Activated CD8-positive, alpha-beta T cell treated with anti-CD3 and anti-CD28 coated beads, Interleukin-2, amount 10 ng/mL, durations not matched to agents 7 days and 5 days (primary cell): ENCODE measurements at regions not wholly inside any gene's neighbourhood (a gene's known extent, or its start where the extent isn't known, plus 50 kb on each side); places are given as distances from the start of the nearest gene placed in this dataset.

ENCODE experiments used
- ATAC-seq: fragments of 150-1000 bp; cut with Tn5 transposase; one replicate; pipeline ENCODE4 v1.10.0; 2021; ENCODE audit warnings: moderate library complexity
- CTCF ChIA-PET: fragments of 350-600 bp; sonication (Branson Sonifier 250); formaldehyde crosslinking; loops from one replicate; lab custom pipeline; 2021; ENCODE audit warnings: antibody characterized with exemption; lab: Charles Lee
- POLR2A ChIA-PET: fragments of 350-600 bp; sonication (Branson Sonifier 250); formaldehyde crosslinking; loops from one replicate; lab custom pipeline; 2021; ENCODE audit warnings: antibody characterized with exemption; lab: Charles Lee
- DNase-seq: peaks from one replicate; pipeline ENCODE4 v3.0.0-alpha.2; 2020
- H3K27ac Mint-ChIP-seq: one replicate; pipeline ENCODE4 v1.8.0; 2021; ENCODE audit warnings: mild to moderate bottlenecking, mixed read lengths
- H3K27me3 Mint-ChIP-seq: one replicate; pipeline ENCODE4 v1.8.0; 2021; ENCODE audit warnings: low read depth, mixed read lengths
- H3K36me3 Mint-ChIP-seq: one replicate; pipeline ENCODE4 v1.8.0; 2021; ENCODE audit warnings: low read depth, mixed read lengths
- H3K4me1 Mint-ChIP-seq: one replicate; pipeline ENCODE4 v1.8.0; 2021; ENCODE audit warnings: low read depth, mixed read lengths
- H3K4me3 Mint-ChIP-seq: one replicate; pipeline ENCODE4 v1.8.0; 2021; ENCODE audit warnings: mild to moderate bottlenecking, mixed read lengths
- H3K9me3 Mint-ChIP-seq: one replicate; pipeline ENCODE4 v1.8.0; 2022; ENCODE audit warnings: mixed read lengths; ENCODE audit not compliant: insufficient read depth

DNA sequence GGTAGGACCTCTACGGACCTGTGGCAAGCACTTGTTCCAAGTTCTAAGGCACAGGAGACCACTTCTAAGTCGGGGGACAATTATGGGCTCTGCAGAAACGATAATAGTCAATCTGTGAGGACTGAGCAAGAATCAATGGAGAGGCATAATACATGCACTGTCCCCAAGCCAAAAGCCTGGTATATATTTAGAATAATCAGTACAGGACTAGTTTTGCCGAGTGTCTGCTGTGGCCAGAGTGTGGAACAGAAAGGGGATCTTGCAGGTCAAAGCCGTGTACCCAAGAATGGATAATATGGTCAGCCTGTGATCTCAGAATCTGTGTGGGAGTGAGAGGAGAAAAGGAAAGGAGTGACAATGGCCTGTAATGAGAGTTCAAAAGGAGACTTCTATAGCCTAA lies 80.2 kb upstream of the GNAO1 start:
- Mint-ChIP-seq H3K27me3 (peaks cover 27% of the 10 kb centered on the region), H3K4me1 (no peaks in the 10 kb centered on the region), H3K9me3 (no peaks in the 10 kb centered on the region), H3K27ac (no peak overlapping the region), H3K4me3 (no peak overlapping the region), H3K36me3 (no peaks in the 10 kb centered on the region)
- ATAC-seq (no peak), DNase-seq (no peak)
- CTCF ChIA-PET, result no interaction called here
- POLR2A ChIA-PET, result interaction anchor here (0.7 kb wide), 1 partner anchor 94 kb away, joined by 4 read pairs; no protein-coding TSS in a partner anchor

DNA sequence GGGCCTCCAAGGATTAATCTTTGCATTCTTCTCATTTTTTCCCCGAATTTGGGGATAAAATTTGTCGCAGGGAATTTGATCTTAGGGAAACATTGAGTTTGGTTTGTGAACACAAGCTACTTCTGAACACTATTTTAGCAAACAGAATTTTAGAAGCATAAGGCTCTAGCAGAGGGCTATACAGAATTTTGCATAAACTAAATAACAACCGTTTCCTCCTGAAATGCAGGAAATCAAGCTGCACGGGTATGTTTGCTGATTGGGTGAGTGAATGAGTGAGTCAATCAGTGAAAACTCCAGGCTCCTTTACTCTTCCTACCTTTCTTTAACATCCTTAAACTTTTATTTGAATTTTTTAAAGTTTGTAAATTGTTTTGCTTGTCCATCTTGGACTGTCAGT lies 81.3 kb upstream of the GNAO1 start:
- Mint-ChIP-seq H3K27me3 (peaks cover 26% of the 10 kb centered on the region), H3K36me3 (no peaks in the 10 kb centered on the region), H3K27ac (no peak overlapping the region), H3K9me3 (no peaks in the 10 kb centered on the region), H3K4me3 (no peak overlapping the region), H3K4me1 (no peaks in the 10 kb centered on the region)
- ATAC-seq, result no peak
- ChIA-PET POLR2A (no interaction called here), CTCF (no interaction called here)
- DNase-seq, result no peak

DNA sequence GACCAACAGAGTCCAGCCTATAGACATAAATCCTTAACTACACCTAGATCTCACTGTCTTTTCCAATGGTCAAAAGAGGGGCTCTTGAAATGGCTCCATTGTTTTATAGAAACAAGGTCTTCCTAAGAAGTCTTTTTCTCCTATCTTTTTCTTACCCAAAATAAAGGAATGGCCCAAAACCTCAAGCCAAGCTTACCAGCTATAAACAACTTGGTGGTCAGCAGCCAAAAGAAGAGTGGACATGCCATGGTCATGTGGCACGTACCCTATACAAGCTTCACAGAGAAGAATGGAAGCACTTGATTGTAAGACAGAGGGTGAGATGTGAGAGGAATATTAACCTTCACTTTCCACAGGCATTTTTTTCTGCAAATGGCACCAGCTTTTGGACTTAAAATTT lies 82.1 kb upstream of the GNAO1 start:
- ChIA-PET POLR2A (interaction anchor here (0.6 kb wide), 1 partner anchor 152 kb away, joined by 3 read pairs; no protein-coding TSS in a partner anchor), CTCF (interaction anchor here (1.0 kb wide), 1 partner anchor 94 kb away, joined by 3 read pairs; no protein-coding TSS in a partner anchor)
- Mint-ChIP-seq H3K36me3 (no peaks in the 10 kb centered on the region), H3K4me3 (no peak overlapping the region), H3K27ac (no peak overlapping the region), H3K4me1 (no peaks in the 10 kb centered on the region), H3K9me3 (no peaks in the 10 kb centered on the region), H3K27me3 (peaks cover 26% of the 10 kb centered on the region)
- no peak for ATAC-seq
- no peak for DNase-seq

DNA sequence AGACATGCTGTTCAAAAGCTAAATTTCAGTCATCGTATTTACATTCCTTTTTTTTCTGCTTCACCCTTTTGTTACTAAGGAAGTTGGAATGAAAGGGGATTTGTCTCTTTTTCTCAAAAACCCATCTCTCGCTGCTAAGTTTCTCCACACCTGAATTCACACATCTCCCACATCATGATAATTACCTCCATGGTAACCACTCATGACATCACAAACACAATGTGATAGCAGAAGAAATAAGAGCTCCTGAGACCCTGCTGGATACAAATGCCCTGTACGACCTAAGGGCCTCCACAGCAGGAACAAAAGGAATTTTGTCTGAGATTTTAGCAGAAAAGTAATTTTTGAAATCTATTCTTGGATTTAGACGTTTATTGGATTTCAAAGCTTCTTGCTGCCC lies 82.6 kb upstream of the GNAO1 start:
- Mint-ChIP-seq H3K4me3 (no peak overlapping the region), H3K4me1 (no peaks in the 10 kb centered on the region), H3K27ac (no peak overlapping the region), H3K27me3 (peaks cover 22% of the 10 kb centered on the region), H3K36me3 (no peaks in the 10 kb centered on the region), H3K9me3 (no peaks in the 10 kb centered on the region)
- DNase-seq (no peak), ATAC-seq (no peak)
- ChIA-PET CTCF (interaction anchor here (0.8 to 1.0 kb wide), 2 partner anchors 94 to 210 kb away, joined by 3 read pairs; no protein-coding TSS in a partner anchor), POLR2A (interaction anchor here (0.6 kb wide), 1 partner anchor 153 kb away, joined by 3 read pairs; no protein-coding TSS in a partner anchor)

DNA sequence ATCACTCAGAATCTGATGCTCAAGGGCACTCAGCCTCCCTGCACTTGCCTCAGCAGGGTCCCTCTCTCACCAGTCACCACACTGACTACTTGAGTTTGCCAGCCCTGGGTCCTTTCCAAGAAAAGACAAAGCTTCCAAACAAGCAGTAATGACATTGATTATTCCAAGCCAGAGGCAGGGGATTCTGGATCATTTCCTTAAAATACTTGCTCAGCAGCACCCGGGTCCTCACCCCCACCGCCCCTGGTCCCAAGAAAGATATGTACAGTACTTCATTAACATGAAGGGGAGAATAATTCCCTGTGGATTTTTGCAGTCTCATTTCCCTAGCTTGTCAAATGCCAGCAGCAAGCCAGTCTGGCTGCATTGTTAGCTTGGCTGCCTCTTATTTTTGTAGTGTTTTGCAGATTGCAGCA lies 83.2 kb upstream of the GNAO1 start:
- CTCF ChIA-PET, result interaction anchor here (0.8 kb wide), 1 partner anchor 210 kb away, joined by 3 read pairs; no protein-coding TSS in a partner anchor
- ATAC-seq, result no peak

DNA sequence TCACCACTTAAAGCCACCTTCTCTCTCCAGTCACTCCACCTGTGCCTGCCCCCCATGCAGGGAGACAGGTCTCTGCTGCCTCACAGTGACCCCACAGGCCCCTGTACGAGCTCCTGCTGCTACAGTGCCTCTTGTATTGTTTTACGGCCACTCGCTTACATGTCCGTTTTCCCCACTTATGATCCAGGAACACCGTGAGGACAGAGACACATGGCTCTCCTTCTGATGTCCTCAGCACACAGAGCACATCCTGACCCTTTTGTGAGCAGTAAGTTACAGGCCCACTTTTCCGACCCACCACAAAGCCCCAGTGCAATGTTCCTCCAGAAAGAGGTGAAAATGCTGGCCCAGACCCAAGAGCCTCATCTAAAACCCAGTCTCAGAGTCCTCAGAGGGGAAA lies 84.8 kb upstream of the GNAO1 start:
- peaks cover 19% of the 10 kb centered on the region for H3K27me3 Mint-ChIP-seq
- H3K4me3 Mint-ChIP-seq, result no peak overlapping the region
- ChIA-PET POLR2A (no interaction called here), CTCF (no interaction called here)
- ATAC-seq (no peak), DNase-seq (no peak)
- no peaks in the 10 kb centered on the region for H3K9me3 Mint-ChIP-seq
- no peaks in the 10 kb centered on the region for H3K4me1 Mint-ChIP-seq
- H3K27ac Mint-ChIP-seq, result no peak overlapping the region
- no peaks in the 10 kb centered on the region for H3K36me3 Mint-ChIP-seq

More for the DNA sequence above, 83.2 kb upstream of the GNAO1 start:
- no peaks in the 10 kb centered on the region for H3K4me1 Mint-ChIP-seq
- POLR2A ChIA-PET, result no interaction called here
- H3K27me3 Mint-ChIP-seq, result peaks cover 22% of the 10 kb centered on the region
- DNase-seq, result no peak
- H3K27ac Mint-ChIP-seq, result no peak overlapping the region
- no peaks in the 10 kb centered on the region for H3K9me3 Mint-ChIP-seq
- no peak overlapping the region for H3K4me3 Mint-ChIP-seq
- no peaks in the 10 kb centered on the region for H3K36me3 Mint-ChIP-seq

DNA sequence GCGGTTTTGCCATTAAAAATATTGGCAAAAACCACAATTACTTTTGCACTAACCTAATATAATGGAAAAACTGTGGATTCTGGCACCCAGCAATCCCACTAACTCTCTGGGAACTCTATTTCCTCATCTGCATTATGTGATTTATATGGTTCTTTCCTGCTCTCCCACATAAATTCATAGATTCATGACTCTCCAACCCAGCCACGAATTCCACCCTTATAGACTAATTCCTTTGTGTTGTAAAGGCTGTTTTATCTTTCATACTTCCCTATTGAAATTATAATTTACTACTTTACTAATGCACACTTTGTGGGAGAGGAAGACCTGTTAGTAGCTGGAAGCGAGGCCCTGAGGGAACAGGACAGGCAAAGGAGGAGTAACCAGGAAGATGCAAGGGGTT lies 88.4 kb upstream of the GNAO1 start:
- no peaks in the 10 kb centered on the region for H3K36me3 Mint-ChIP-seq
- ATAC-seq, result no peak
- DNase-seq, result no peak
- no peaks in the 10 kb centered on the region for H3K4me1 Mint-ChIP-seq
- H3K9me3 Mint-ChIP-seq, result no peaks in the 10 kb centered on the region
- no peak overlapping the region for H3K27ac Mint-ChIP-seq
- ChIA-PET CTCF (no interaction called here), POLR2A (no interaction called here)
- peaks cover 24% of the 10 kb centered on the region for H3K27me3 Mint-ChIP-seq
- H3K4me3 Mint-ChIP-seq, result no peak overlapping the region

DNA sequence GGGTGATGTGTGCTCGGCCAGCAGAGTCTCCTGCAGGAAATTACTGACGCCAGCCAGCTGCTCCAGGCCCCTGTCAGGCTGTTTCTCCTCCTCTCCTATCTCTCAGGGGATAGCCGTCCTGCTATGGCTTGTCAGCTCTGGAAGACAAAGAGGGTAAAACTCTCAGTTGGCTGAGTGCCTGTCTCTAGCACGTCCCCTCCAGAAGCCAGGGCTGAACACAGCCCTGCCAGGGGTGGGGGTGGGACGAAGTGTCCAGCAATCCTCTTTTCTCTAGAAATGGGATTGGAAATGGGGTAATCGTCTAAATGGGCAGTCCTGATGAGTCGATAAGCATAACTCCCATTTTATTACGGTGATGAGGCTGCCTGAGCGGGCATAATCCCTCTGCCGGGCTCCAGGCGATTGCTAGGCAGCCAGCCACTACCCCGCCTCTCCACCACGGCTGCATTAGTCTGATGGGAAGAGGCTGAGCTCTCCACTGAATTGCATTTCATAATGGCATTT lies 89.1 kb upstream of the GNAO1 start:
- H3K36me3 Mint-ChIP-seq, result no peaks in the 10 kb centered on the region
- no peaks in the 10 kb centered on the region for H3K4me1 Mint-ChIP-seq
- no peaks in the 10 kb centered on the region for H3K9me3 Mint-ChIP-seq
- no peak overlapping the region for H3K4me3 Mint-ChIP-seq
- peaks cover 27% of the 10 kb centered on the region for H3K27me3 Mint-ChIP-seq
- no peak for DNase-seq
- ChIA-PET POLR2A (no interaction called here), CTCF (no interaction called here)
- no peak for ATAC-seq
- no peak overlapping the region for H3K27ac Mint-ChIP-seq

DNA sequence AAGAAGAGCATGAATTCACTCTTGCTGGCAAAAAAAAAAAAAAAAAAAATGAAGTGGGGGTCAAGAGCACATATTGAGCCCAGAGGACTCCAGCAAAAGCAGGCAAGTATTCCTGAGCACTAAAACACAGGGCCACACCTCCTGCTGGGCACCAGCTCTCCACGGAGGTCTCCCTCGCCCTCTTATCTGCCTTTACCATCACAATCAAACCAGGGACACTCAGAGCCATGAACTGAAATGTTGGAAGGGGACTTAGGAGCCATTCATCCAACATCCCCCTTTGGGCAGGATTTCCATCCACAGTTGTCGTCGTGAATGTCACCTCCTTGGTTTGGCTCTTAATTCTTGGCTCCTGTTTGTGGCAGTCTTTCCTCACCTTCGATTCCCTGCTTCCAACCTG lies 89.8 kb upstream of the GNAO1 start:
- Mint-ChIP-seq H3K27ac (no peak overlapping the region), H3K36me3 (no peaks in the 10 kb centered on the region), H3K4me1 (no peaks in the 10 kb centered on the region), H3K27me3 (peaks cover 27% of the 10 kb centered on the region), H3K4me3 (no peak overlapping the region), H3K9me3 (no peaks in the 10 kb centered on the region)
- ChIA-PET POLR2A (no interaction called here), CTCF (no interaction called here)
- ATAC-seq (no peak), DNase-seq (no peak)

DNA sequence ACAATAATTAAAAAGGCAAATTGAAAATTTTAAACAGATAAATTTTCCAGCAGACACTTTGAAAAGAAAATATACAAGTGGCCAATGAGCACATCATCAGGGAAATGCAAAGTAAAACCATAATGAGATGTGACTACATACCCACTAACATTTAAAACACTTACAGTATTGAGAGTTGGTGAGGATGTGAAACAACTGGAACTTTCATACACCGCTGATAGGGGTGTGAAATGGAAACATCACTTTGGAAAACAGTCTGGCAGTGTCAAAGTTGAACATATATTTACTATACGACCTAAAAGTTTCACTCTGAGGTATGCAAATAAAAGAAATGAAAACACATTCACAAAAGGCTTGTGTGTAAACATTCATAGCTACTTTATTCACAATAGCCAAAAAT lies 94.0 kb upstream of the GNAO1 start:
- peaks cover 21% of the 10 kb centered on the region for H3K27me3 Mint-ChIP-seq
- ChIA-PET CTCF (no interaction called here), POLR2A (no interaction called here)
- H3K36me3 Mint-ChIP-seq, result no peaks in the 10 kb centered on the region
- DNase-seq (no peak), ATAC-seq (no peak)
- H3K4me3 Mint-ChIP-seq, result no peak overlapping the region
- no peaks in the 10 kb centered on the region for H3K4me1 Mint-ChIP-seq
- H3K27ac Mint-ChIP-seq, result no peak overlapping the region
- no peaks in the 10 kb centered on the region for H3K9me3 Mint-ChIP-seq

DNA sequence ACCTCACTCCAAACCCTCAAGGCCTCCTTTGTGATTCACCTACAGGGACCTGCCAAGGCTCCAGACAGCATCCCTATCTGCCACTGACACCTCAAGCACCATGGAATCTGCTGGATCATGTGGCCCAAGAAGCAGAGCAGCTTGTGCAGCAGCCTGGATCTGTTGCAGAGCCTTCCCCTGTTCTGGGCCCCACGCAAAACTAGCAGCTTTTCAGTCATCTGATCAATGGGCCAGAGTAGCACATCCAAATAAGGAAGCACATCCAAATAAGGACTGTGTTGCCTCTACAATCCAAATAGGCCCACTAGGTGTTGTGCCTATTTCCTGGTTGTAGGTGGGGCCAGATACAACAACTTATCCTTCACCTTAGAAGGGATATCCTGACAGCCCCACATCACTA lies 97.1 kb upstream of the GNAO1 start:
- Mint-ChIP-seq H3K4me3 (no peak overlapping the region), H3K4me1 (no peaks in the 10 kb centered on the region), H3K9me3 (no peaks in the 10 kb centered on the region), H3K36me3 (no peaks in the 10 kb centered on the region), H3K27ac (no peak overlapping the region), H3K27me3 (peaks cover 11% of the 10 kb centered on the region)
- DNase-seq, result no peak
- no peak for ATAC-seq
- POLR2A ChIA-PET, result no interaction called here
- CTCF ChIA-PET, result interaction anchor here (2.0 kb wide), 1 partner anchor 224 kb away, joined by 7 read pairs; no protein-coding TSS in a partner anchor

DNA sequence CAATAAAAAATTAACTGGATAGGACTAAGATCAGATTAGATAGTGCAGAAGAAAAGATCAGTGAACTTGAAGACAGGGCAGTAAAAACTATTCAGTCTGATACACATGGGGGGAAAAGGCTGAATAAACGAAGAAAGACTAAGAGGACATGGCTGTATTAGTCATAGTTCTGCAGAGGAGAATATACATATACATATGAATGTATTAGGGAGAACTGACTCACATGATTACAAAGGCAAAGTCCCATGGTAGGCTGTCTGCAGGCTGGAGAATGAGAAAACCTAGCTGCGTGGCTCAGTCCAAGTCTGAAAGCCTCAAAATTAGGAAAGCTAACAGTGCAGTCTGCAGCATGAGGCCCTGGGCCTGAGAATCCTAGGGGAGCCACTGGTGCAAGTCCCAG lies 98.2 kb upstream of the GNAO1 start:
- H3K4me1 Mint-ChIP-seq, result no peaks in the 10 kb centered on the region
- no peak overlapping the region for H3K27ac Mint-ChIP-seq
- H3K27me3 Mint-ChIP-seq, result peaks cover 12% of the 10 kb centered on the region
- DNase-seq (no peak), ATAC-seq (no peak)
- no peaks in the 10 kb centered on the region for H3K9me3 Mint-ChIP-seq
- CTCF ChIA-PET, result no interaction called here
- H3K36me3 Mint-ChIP-seq, result no peaks in the 10 kb centered on the region
- POLR2A ChIA-PET, result no interaction called here
- no peak overlapping the region for H3K4me3 Mint-ChIP-seq

DNA sequence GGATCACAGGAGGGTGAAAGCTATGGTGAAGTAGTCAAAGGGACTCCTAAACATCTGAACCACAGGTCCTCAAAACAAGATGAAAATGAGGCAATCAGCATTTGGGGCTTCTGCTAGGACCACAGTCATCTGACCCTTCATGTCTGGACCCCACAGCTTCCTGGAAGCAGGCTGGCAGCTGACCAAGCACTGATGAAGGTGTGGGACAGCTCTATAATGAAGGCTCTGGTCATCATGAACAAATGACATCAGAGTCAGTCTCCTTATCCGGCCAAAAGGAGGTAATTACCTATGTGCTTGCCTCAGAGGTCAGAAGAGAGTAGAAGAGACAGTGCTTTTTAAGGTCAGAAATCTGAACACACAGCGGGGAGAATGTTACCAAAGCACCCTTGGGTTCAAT lies 101.2 kb upstream of the GNAO1 start:
- no peak for DNase-seq
- H3K9me3 Mint-ChIP-seq, result no peaks in the 10 kb centered on the region
- H3K27me3 Mint-ChIP-seq, result peaks cover 16% of the 10 kb centered on the region
- ChIA-PET POLR2A (no interaction called here), CTCF (no interaction called here)
- no peak for ATAC-seq
- H3K4me1 Mint-ChIP-seq, result no peaks in the 10 kb centered on the region
- H3K36me3 Mint-ChIP-seq, result no peaks in the 10 kb centered on the region
- H3K27ac Mint-ChIP-seq, result no peak overlapping the region
- no peak overlapping the region for H3K4me3 Mint-ChIP-seq
